Progenitor cell of endocrine pancreas (in vitro differentiated cells): ENCODE measurements at regions not wholly inside any gene's neighbourhood (a gene's known extent, or its start where the extent isn't known, plus 50 kb on each side); places are given as distances from the start of the nearest gene placed in this dataset.

Experiments used
- DNase-seq: peaks from one replicate; pipeline ENCODE4 v3.0.0; 2021; ENCODE audit warnings: low spot score; ENCODE audit not compliant: unreplicated experiment
- H3K27ac Mint-ChIP-seq: 2 replicates; pipeline ENCODE4 v1.8.0; 2021; ENCODE audit warnings: mild to moderate bottlenecking, moderate library complexity, mixed read lengths
- H3K27me3 Mint-ChIP-seq: 2 replicates; pipeline ENCODE4 v1.8.0; 2021; ENCODE audit warnings: mixed read lengths
- H3K36me3 Mint-ChIP-seq: 2 replicates; pipeline ENCODE4 v1.8.0; 2022; ENCODE audit warnings: mixed read lengths; ENCODE audit not compliant: insufficient read depth
- H3K4me1 Mint-ChIP-seq: 2 replicates; pipeline ENCODE4 v1.8.0; 2021; ENCODE audit warnings: low read depth, mixed read lengths
- H3K4me3 Mint-ChIP-seq: 2 replicates; pipeline ENCODE4 v1.8.0; 2021; ENCODE audit warnings: low read depth, mild to moderate bottlenecking, moderate library complexity, mixed read lengths
- H3K9me3 Mint-ChIP-seq: 2 replicates; pipeline ENCODE4 v1.8.0; 2021; ENCODE audit warnings: low read depth, mixed read lengths
- CTCF ChIP-seq: fragments of 200-600 bp; sonication (generic); IDR thresholded peaks from one replicate; pipeline ENCODE4 v1.5.0; 2021; ENCODE audit warnings: antibody characterized with exemption, mild to moderate bottlenecking; ENCODE audit not compliant: unreplicated experiment

DNA sequence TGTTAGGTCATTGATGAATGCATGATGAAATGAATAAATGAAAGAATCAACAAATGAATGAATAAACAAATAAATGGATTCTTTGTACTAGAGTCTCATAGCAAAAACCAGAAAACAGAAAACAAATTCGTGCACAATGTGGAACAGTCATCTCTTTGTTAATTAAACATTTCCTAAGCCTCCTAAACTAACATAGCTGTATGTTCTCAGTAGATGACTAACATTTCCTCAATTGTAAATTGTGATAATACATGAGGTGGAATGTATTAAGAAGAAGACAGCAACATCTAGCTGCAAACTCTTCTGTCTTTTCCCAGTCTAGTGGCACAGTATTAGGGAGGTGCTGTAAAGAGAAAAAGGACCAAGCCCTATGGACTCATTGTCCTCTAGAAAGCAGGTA lies 1021.0 kb downstream of the MCTP2 start:
- Mint-ChIP-seq H3K27me3 (no peaks in the 10 kb centered on the region), H3K27ac (no peak overlapping the region), H3K4me3 (no peak overlapping the region), H3K36me3 (no peaks in the 10 kb centered on the region), H3K9me3 (peaks cover 9% of the 10 kb centered on the region), H3K4me1 (peaks cover 3% of the 10 kb centered on the region)
- TF ChIP-seq CTCF = no peak
- no peak for DNase-seq

GRCh38 chr15:95254263-95254662 lies 1022.9 kb downstream of the MCTP2 start:
- TF ChIP-seq CTCF = no peak
- no peak for DNase-seq
- Mint-ChIP-seq H3K9me3 (peaks cover 6% of the 10 kb centered on the region), H3K27me3 (no peaks in the 10 kb centered on the region), H3K4me3 (no peak overlapping the region), H3K36me3 (no peaks in the 10 kb centered on the region), H3K27ac (no peak overlapping the region), H3K4me1 (peaks cover 7% of the 10 kb centered on the region)

DNA sequence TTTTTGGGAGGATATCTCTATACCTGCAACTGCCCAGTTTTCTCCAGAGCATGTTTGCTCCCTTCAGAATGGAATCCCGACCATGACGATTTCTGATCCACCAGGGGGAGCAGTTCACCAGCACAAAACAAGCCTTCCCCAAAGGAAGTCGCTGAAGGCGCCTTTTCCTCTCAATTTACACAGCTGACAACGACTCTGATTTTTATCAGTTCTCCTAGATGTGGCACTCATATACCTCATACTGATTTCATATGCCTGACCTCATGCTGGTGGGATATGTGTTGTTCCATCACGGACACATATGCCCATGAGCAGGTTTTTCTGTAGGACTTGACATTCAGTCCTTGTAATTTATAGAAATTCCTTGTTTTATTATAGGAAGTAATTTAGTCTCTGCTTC lies 1028.2 kb downstream of the MCTP2 start:
- Mint-ChIP-seq H3K27ac (no peak overlapping the region), H3K9me3 (no peaks in the 10 kb centered on the region), H3K27me3 (peaks cover 4% of the 10 kb centered on the region), H3K4me3 (no peak overlapping the region), H3K4me1 (peaks cover 14% of the 10 kb centered on the region), H3K36me3 (no peaks in the 10 kb centered on the region)
- DNase-seq = peak; percentile 36
- TF ChIP-seq CTCF = peak; percentile 91

DNA sequence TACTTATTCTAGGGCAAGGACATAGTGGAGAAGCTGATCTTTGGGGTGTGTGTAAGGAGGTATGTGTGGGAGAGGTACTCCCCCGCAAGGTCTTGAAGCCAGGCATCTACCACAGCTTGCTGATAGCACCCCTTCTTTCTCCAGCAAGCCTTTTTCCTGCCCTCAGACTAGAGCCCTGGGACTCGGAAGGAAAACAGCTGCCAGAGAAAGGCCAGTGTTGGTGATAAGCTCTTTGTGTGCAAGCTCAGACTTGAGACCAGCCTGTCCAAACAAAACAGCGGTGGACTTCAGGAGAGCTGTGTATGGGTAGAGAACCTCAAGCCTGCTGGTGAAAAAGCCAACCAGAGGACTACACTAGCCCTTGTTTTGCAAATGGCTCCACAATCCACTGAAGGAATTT lies 1028.6 kb downstream of the MCTP2 start:
- TF ChIP-seq CTCF = no peak
- Mint-ChIP-seq H3K4me3 (no peak overlapping the region), H3K27me3 (peaks cover 4% of the 10 kb centered on the region), H3K9me3 (no peaks in the 10 kb centered on the region), H3K27ac (no peak overlapping the region), H3K36me3 (no peaks in the 10 kb centered on the region), H3K4me1 (peaks cover 14% of the 10 kb centered on the region)
- no peak for DNase-seq

DNA sequence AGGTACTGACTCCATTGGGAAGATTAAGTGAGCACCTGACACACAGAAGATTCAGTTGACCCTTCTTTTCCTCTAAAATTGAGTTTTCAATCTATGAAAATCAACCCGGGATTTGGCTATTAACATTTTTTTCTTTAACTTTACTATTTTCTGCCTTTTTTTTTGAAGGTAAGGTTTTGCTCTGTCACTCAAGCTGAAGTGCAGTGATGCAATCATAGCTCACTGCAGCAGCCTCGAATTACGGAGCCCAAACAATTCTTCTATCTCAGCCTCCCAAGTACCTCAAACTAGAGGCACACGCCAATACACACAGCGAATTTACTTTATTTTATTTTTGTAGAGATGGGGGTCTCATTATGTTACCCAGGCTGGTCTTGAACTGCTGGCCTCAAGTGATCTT lies 1029.5 kb downstream of the MCTP2 start:
- H3K4me1 Mint-ChIP-seq = peaks cover 14% of the 10 kb centered on the region
- no peak overlapping the region for H3K4me3 Mint-ChIP-seq
- no peak for TF ChIP-seq CTCF

GRCh38 chr15:95261546-95261945 lies 1030.2 kb downstream of the MCTP2 start:
- Mint-ChIP-seq H3K27ac (no peak overlapping the region), H3K36me3 (no peaks in the 10 kb centered on the region), H3K9me3 (no peaks in the 10 kb centered on the region), H3K27me3 (peaks cover 9% of the 10 kb centered on the region), H3K4me3 (no peak overlapping the region), H3K4me1 (peaks cover 15% of the 10 kb centered on the region)
- TF ChIP-seq CTCF = no peak
- no peak for DNase-seq

More for the DNA sequence above, 1029.5 kb downstream of the MCTP2 start:
- Mint-ChIP-seq H3K9me3 (no peaks in the 10 kb centered on the region), H3K27me3 (peaks cover 4% of the 10 kb centered on the region), H3K36me3 (no peaks in the 10 kb centered on the region), H3K27ac (no peak overlapping the region)
- no peak for DNase-seq
